Type B pancreatic cell (in vitro differentiated cells): ENCODE measurements at regions not wholly inside any gene's neighbourhood (a gene's known extent, or its start where the extent isn't known, plus 50 kb on each side); places are given as distances from the start of the nearest gene placed in this dataset.

ENCODE experiments used
- DNase-seq: peaks from one replicate; pipeline ENCODE4 v3.0.0; 2021; ENCODE audit warnings: mixed read lengths; ENCODE audit not compliant: unreplicated experiment; ENCODE audit errors: extremely low spot score
- H3K27ac Mint-ChIP-seq: 2 replicates; pipeline ENCODE4 v1.8.0; 2021; ENCODE audit warnings: mild to moderate bottlenecking, mixed read lengths
- H3K27me3 Mint-ChIP-seq: 2 replicates; pipeline ENCODE4 v1.8.0; 2021; ENCODE audit warnings: mixed read lengths
- H3K36me3 Mint-ChIP-seq: 2 replicates; pipeline ENCODE4 v1.8.0; 2021; ENCODE audit warnings: mixed read lengths
- H3K4me1 Mint-ChIP-seq: one replicate; pipeline ENCODE4 v1.8.0; 2021; ENCODE audit warnings: mixed read lengths; ENCODE audit not compliant: unreplicated experiment
- H3K4me3 Mint-ChIP-seq: 2 replicates; pipeline ENCODE4 v1.8.0; 2021; ENCODE audit warnings: mild to moderate bottlenecking, mixed read lengths
- H3K9me3 Mint-ChIP-seq: 2 replicates; pipeline ENCODE4 v1.8.0; 2021; ENCODE audit warnings: mixed read lengths
- CTCF ChIP-seq: fragments of 200-600 bp; sonication (generic); conservative IDR thresholded peaks from 2 replicates; pipeline ENCODE4 v1.5.0; 2021; ENCODE audit warnings: antibody characterized with exemption, mild to moderate bottlenecking

- no peaks in the 10 kb centered on the region for H3K9me3 Mint-ChIP-seq
- no peaks in the 10 kb centered on the region for H3K27me3 Mint-ChIP-seq
- H3K36me3 Mint-ChIP-seq, result no peaks in the 10 kb centered on the region
- TF ChIP-seq CTCF, result no peak
- no peak overlapping the region for H3K4me3 Mint-ChIP-seq
- no peak overlapping the region for H3K27ac Mint-ChIP-seq
- peaks cover 21% of the 10 kb centered on the region for H3K4me1 Mint-ChIP-seq
- DNase-seq, result no peak
These were observed 114.1 kb upstream of the SMLR1 start for GRCh38 chr6:130713144-130713543.

GRCh38 chr6:130715058-130715457 is 112.1 kb upstream of the SMLR1 start:
- Mint-ChIP-seq H3K4me3 (no peak overlapping the region), H3K27ac (no peak overlapping the region), H3K27me3 (no peaks in the 10 kb centered on the region), H3K4me1 (peaks cover 14% of the 10 kb centered on the region), H3K36me3 (no peaks in the 10 kb centered on the region), H3K9me3 (no peaks in the 10 kb centered on the region)
- no peak for DNase-seq
- TF ChIP-seq CTCF, result no peak

- Mint-ChIP-seq H3K9me3 (no peaks in the 10 kb centered on the region), H3K36me3 (no peaks in the 10 kb centered on the region), H3K27ac (no peak overlapping the region), H3K27me3 (no peaks in the 10 kb centered on the region), H3K4me3 (no peak overlapping the region), H3K4me1 (peaks cover 14% of the 10 kb centered on the region)
- no peak for TF ChIP-seq CTCF
- no peak for DNase-seq
These were observed 110.7 kb upstream of the SMLR1 start for GRCh38 chr6:130716466-130716865.

GRCh38 chr6:130717657-130718056 is 109.5 kb upstream of the SMLR1 start:
- no peak for TF ChIP-seq CTCF
- no peak for DNase-seq
- Mint-ChIP-seq H3K27me3 (no peaks in the 10 kb centered on the region), H3K36me3 (no peaks in the 10 kb centered on the region), H3K9me3 (no peaks in the 10 kb centered on the region), H3K4me1 (peaks cover 14% of the 10 kb centered on the region), H3K4me3 (no peak overlapping the region), H3K27ac (no peak overlapping the region)

- TF ChIP-seq CTCF, result no peak
- Mint-ChIP-seq H3K36me3 (no peaks in the 10 kb centered on the region), H3K9me3 (no peaks in the 10 kb centered on the region), H3K4me1 (no peaks in the 10 kb centered on the region), H3K27ac (no peak overlapping the region), H3K27me3 (no peaks in the 10 kb centered on the region), H3K4me3 (no peak overlapping the region)
- no peak for DNase-seq
These were observed 107.0 kb upstream of the SMLR1 start for GRCh38 chr6:130720076-130720715.

- Mint-ChIP-seq H3K27me3 (no peaks in the 10 kb centered on the region), H3K4me3 (no peak overlapping the region), H3K4me1 (no peaks in the 10 kb centered on the region), H3K9me3 (no peaks in the 10 kb centered on the region), H3K27ac (no peak overlapping the region), H3K36me3 (no peaks in the 10 kb centered on the region)
- DNase-seq, result no peak
- TF ChIP-seq CTCF, result no peak
These were observed 103.1 kb upstream of the SMLR1 start for GRCh38 chr6:130724089-130724488.
